GM12864 (cell line): ENCODE measurements at regions not wholly inside any gene's neighbourhood (a gene's known extent, or its start where the extent isn't known, plus 50 kb on each side); places are given as distances from the start of the nearest gene placed in this dataset.

Experiments used
- DNase-seq: peaks from one replicate; pipeline ENCODE4 v3.0.0-alpha.2; 2011; ENCODE audit warnings: low read depth
- H3K4me3 ChIP-seq: 2 replicates; pipeline ENCODE4 v1.5.1; 2011; ENCODE audit warnings: mild to moderate bottlenecking, low read depth, low read length, control low read depth
- TF ChIP-seq, protein P1 (sequence below): IDR thresholded peaks from 2 replicates; pipeline ENCODE4 v1.5.1; 2011; ENCODE audit warnings: low read depth, mild to moderate bottlenecking, moderate library complexity, low read length, control low read depth, inconsistent platforms; ENCODE audit errors: missing control alignments

DNA sequence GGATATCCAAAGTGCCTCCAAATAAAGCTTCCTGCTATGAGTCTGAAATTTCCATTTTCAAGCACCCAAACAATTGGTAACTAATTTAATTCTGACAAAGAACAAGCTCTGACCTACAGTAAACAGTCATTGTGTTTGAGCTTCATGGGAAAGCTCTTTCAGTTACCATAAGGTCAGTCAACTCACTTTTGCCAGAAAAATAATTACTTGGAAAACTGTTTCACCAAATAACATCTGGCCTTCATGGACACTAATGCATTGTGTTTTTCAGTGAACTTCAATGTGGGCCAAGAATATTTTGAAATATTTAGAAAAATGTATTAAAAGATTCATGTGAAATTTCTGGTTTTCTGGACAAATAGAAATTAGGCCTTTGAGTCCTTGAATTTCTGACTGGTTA lies 369.9 kb downstream of the GALR1 start:
- TF ChIP-seq, protein P1, sequence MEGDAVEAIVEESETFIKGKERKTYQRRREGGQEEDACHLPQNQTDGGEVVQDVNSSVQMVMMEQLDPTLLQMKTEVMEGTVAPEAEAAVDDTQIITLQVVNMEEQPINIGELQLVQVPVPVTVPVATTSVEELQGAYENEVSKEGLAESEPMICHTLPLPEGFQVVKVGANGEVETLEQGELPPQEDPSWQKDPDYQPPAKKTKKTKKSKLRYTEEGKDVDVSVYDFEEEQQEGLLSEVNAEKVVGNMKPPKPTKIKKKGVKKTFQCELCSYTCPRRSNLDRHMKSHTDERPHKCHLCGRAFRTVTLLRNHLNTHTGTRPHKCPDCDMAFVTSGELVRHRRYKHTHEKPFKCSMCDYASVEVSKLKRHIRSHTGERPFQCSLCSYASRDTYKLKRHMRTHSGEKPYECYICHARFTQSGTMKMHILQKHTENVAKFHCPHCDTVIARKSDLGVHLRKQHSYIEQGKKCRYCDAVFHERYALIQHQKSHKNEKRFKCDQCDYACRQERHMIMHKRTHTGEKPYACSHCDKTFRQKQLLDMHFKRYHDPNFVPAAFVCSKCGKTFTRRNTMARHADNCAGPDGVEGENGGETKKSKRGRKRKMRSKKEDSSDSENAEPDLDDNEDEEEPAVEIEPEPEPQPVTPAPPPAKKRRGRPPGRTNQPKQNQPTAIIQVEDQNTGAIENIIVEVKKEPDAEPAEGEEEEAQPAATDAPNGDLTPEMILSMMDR: no peak
- no peak for DNase-seq
- no peak overlapping the region for H3K4me3 ChIP-seq

DNA sequence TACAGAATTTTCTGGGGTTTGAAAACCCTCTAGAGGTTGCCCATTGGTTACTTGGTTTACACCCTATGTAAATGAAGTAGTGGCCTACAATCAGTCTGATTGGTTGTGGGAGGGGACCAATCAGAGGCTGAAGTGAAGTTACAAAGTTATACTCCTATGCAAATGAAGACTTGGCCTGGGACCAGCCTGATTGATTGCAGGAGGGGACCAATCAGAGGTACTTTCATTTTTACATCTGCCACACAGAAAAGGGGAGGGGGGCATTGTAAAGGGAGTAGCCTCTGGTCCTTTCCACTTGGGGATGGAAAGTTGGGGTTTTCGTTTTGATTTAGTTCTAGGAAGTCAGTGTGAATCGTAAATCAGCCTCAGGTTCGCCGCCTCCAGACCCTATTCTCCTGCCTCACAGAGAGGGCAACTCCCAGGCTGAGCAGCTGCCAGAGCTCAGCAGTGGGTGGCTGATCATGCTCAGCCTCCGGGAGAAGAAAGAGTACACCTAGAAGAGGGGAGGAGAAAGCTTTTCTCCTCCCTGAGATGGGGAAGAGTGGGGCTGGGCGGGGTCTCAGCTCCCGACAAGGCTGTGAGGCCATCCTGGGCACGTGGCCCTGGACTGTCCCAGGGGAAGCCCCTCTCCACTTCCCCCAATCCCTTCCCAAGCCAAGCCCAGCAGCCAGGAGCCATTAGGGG lies 372.5 kb downstream of the GALR1 start:
- no peak overlapping the region for H3K4me3 ChIP-seq
- TF ChIP-seq, protein P1: no peak
- DNase-seq: no peak

DNA sequence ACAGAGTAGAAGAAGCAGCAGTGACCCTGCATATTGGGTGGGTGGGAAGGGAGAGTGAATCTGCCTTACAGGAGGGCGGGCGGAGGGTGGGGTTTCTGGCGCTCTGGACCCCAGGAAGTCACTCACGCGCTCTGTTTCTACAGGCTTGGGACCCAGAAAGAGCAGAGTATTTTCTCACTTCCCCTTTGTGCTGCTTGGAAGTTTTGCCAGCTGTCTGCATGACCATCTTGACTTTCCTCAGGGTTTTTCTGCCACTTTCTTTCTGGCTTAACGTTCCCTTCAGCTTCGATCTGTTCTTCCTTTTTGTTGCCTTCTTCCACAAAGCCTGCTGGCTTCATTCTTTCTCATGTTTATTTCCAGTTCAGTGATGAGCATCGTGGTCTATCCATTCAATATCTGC lies 383.1 kb downstream of the GALR1 start:
- no peak overlapping the region for H3K4me3 ChIP-seq
- DNase-seq: peak; percentile 25
- TF ChIP-seq, protein P1: no peak

DNA sequence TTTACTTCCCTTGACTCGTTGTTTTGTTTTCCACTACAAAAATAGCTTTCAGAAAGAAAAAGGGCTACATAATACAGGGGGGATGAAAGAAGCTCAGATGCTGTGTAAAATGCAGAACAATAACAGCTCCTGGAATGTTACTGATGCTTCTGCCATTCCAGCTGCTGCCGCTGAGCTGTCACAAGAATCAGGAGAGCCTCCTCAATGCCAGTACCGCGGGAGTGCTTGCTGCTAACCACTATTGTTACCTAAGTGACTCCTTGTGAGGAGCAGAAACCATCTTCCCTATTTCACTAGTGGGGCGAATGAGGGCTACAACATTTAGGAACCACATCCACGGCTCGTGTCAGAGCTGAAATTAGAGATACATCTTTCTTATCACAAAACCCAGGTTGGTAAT lies 384.8 kb downstream of the GALR1 start:
- TF ChIP-seq, protein P1: no peak
- DNase-seq: no peak

DNA sequence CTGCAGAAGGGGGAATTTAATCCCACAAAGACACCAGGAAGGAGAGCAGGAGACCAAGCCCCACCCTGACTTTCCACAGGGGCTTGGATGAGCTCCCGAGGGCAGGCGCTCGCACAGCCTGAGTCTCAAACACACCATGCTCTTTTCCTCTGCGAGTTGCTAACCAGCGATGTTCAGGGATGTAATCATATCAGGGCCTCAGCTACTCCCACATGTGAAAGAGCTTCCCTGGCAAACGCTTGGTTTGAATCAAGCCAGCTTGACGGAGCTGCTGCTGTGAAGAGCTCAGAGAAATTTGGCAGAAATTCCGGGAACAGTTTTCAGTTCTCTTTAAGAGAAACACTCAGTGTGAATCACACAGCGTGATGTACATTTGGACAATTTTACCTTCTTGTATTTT lies 385.8 kb downstream of the GALR1 start:
- DNase-seq: no peak
- TF ChIP-seq, protein P1: no peak
- no peak overlapping the region for H3K4me3 ChIP-seq

More for the DNA sequence above, 384.8 kb downstream of the GALR1 start:
- no peak overlapping the region for H3K4me3 ChIP-seq

DNA sequence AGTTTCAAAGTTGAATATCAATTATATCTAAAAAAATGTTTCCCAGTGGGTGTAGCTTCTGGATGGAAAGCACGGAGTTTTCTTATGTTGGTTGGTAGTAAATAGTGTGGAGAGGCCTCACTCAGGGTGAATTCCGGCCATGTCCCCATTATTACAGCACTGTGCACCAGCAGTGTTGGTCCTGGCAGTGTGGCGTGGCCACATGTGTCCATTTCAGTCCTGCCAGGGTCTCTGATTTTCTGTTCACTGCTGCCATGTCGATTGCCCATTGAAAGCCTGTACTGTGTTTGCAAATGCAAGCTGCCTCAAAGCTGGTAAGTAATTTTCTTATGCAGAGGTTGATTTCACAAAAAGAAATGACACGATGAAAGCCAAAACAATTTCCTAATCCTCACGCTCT lies 386.2 kb downstream of the GALR1 start:
- DNase-seq: no peak
- TF ChIP-seq, protein P1: no peak
- H3K4me3 ChIP-seq: no peak overlapping the region
